DND-41 (cell line): ENCODE measurements at regions not wholly inside any gene's neighbourhood (a gene's known extent, or its start where the extent isn't known, plus 50 kb on each side); places are given as distances from the start of the nearest gene placed in this dataset.

Experiments
- ATAC-seq: fragments of 200-7000 bp; cut with Tn5 transposase; 3 replicates; pipeline ENCODE4 v1.9.1; 2021; ENCODE audit warnings: low read depth; ENCODE audit not compliant: insufficient read depth
- DNase-seq: peaks from one replicate; pipeline ENCODE4 v3.0.0-alpha.2; 2020
- H2AFZ ChIP-seq: 2 replicates; pipeline ENCODE4 v1.6.0; 2012; ENCODE audit warnings: low read depth, low read length
- H3K27ac ChIP-seq: 2 replicates; pipeline ENCODE4 v1.5.1; 2012; ENCODE audit warnings: low read length, inconsistent platforms
- H3K27me3 ChIP-seq: fragments of 200-600 bp; sonication (generic); 2 replicates; pipeline ENCODE4 v1.6.0; 2012; ENCODE audit warnings: low read length, mild to moderate bottlenecking, inconsistent platforms; ENCODE audit not compliant: insufficient read depth, poor library complexity
- H3K36me3 ChIP-seq: 2 replicates; pipeline ENCODE4 v1.5.1; 2012; ENCODE audit warnings: low read length, inconsistent platforms; ENCODE audit not compliant: insufficient read depth
- H3K4me1 ChIP-seq: 2 replicates; pipeline ENCODE4 v1.5.1; 2012; ENCODE audit warnings: mild to moderate bottlenecking, low read length; ENCODE audit not compliant: insufficient read depth
- H3K4me2 ChIP-seq: 2 replicates; pipeline ENCODE4 v1.6.0; 2012; ENCODE audit warnings: mild to moderate bottlenecking, moderate library complexity, low read length, inconsistent platforms; ENCODE audit not compliant: insufficient read depth
- H3K4me3 ChIP-seq, 2 experiments: fragments of 200-600 bp in 1 of 2; shearing (Covaris generic) in 1 of 2; 2 replicates each; pipeline ENCODE4 v1.5.1; 2012 to 2016; ENCODE audit warnings: inconsistent platforms in 2 of 2, low read length in 2 of 2, mild to moderate bottlenecking in 2 of 2, low read depth in 1 of 2, moderate library complexity in 1 of 2
- H3K79me2 ChIP-seq: 2 replicates; pipeline ENCODE4 v1.6.0; 2012; ENCODE audit warnings: low read length, inconsistent platforms; ENCODE audit not compliant: insufficient read depth
- H3K9ac ChIP-seq: 2 replicates; pipeline ENCODE4 v1.6.0; 2012; ENCODE audit warnings: low read depth, mild to moderate bottlenecking, inconsistent platforms, low read length, moderate library complexity
- H3K9me3 ChIP-seq: 2 replicates; pipeline ENCODE4 v1.5.1; 2012; ENCODE audit warnings: low read length, moderate library complexity, mild to moderate bottlenecking, inconsistent platforms; ENCODE audit not compliant: insufficient read depth, severe bottlenecking
- H4K20me1 ChIP-seq: 2 replicates; pipeline ENCODE4 v1.6.0; 2012; ENCODE audit warnings: low read length; ENCODE audit not compliant: insufficient read depth
- EZH2 ChIP-seq: IDR thresholded peaks from 3 replicates; pipeline ENCODE4 v1.6.1; 2012; ENCODE audit warnings: borderline replicate concordance, low read depth, mild to moderate bottlenecking, moderate library complexity, low read length, inconsistent platforms; ENCODE audit not compliant: severe bottlenecking
- TF ChIP-seq, protein P1 (sequence below): IDR thresholded peaks from 2 replicates; pipeline ENCODE4 v1.5.1; 2012; ENCODE audit warnings: borderline replicate concordance, low read length, moderate library complexity, mild to moderate bottlenecking; ENCODE audit not compliant: poor library complexity, severe bottlenecking; ENCODE audit errors: extremely low read depth

DNA sequence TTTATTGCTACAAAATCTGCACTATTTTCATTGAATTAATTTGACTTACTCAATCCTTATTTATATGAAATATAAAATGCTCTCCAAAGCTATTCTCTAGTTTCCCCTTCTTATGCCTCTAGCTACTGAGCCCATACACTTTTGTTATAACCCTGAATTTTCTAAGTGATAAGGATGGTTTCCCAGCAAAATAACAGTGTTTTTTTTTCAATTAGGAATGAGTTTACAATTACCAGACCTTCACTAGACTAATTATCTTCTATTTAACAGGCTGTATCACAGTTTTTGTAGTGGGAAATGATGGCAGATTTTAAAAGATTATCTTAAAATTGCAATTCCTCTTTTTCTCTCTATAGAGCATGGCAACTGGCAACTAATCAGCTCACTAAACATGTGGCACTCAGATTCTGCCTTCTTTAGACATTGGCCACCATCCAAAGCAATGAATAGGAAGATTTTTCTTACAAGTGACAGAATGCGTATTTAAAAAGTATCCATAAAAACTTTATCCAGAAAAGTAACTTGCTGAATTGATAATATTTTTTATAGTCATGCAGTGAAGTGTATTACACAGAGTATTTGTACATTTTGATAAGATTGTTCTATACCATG is 585.7 kb upstream of the ZNF608 start:
- Histone ChIP-seq H3K4me1 (no peaks in the 10 kb centered on the region), H3K36me3 (no peaks in the 10 kb centered on the region), H2AFZ (no peak overlapping the region), H3K9ac (no peak overlapping the region), H3K27ac (no peak overlapping the region), H3K79me2 (no peaks in the 10 kb centered on the region), H3K9me3 (no peaks in the 10 kb centered on the region), H3K4me3 (no peak overlapping the region), H4K20me1 (no peaks in the 10 kb centered on the region), H3K27me3 (no peaks in the 10 kb centered on the region), H3K4me2 (no peak overlapping the region)
- no peak for ATAC-seq
- TF ChIP-seq EZH2: no peak
- TF ChIP-seq, protein P1, sequence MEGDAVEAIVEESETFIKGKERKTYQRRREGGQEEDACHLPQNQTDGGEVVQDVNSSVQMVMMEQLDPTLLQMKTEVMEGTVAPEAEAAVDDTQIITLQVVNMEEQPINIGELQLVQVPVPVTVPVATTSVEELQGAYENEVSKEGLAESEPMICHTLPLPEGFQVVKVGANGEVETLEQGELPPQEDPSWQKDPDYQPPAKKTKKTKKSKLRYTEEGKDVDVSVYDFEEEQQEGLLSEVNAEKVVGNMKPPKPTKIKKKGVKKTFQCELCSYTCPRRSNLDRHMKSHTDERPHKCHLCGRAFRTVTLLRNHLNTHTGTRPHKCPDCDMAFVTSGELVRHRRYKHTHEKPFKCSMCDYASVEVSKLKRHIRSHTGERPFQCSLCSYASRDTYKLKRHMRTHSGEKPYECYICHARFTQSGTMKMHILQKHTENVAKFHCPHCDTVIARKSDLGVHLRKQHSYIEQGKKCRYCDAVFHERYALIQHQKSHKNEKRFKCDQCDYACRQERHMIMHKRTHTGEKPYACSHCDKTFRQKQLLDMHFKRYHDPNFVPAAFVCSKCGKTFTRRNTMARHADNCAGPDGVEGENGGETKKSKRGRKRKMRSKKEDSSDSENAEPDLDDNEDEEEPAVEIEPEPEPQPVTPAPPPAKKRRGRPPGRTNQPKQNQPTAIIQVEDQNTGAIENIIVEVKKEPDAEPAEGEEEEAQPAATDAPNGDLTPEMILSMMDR: no peak
- DNase-seq: no peak

DNA sequence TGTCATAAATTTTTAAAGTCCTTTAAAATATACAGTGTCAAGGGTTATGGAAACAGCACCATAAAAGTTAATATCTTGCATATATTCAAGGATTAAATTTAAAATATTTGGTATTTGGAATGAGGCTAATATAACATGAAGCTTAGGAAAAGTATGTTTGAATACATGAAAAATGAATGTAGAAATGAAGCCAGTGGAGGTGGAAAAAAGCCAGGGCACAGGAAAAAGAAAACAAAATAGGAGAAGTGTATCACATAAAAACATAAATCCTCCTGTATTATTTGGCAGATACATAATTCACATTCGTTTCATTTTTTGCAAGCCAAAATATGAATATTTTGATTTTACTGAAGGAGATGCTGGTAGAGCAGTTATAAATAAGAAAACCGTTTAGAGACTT is 587.0 kb upstream of the ZNF608 start:
- no peak for TF ChIP-seq EZH2
- TF ChIP-seq, protein P1: no peak
- H3K9me3 ChIP-seq: no peaks in the 10 kb centered on the region
- no peak overlapping the region for H3K4me3 ChIP-seq
- no peak overlapping the region for H2AFZ ChIP-seq
- no peaks in the 10 kb centered on the region for H3K27me3 ChIP-seq
- H3K9ac ChIP-seq: no peak overlapping the region
- H4K20me1 ChIP-seq: no peaks in the 10 kb centered on the region
- H3K4me1 ChIP-seq: no peaks in the 10 kb centered on the region
- no peaks in the 10 kb centered on the region for H3K79me2 ChIP-seq
- no peaks in the 10 kb centered on the region for H3K36me3 ChIP-seq
- H3K4me2 ChIP-seq: no peak overlapping the region
- H3K27ac ChIP-seq: no peak overlapping the region
- DNase-seq (no peak), ATAC-seq (no peak)

DNA sequence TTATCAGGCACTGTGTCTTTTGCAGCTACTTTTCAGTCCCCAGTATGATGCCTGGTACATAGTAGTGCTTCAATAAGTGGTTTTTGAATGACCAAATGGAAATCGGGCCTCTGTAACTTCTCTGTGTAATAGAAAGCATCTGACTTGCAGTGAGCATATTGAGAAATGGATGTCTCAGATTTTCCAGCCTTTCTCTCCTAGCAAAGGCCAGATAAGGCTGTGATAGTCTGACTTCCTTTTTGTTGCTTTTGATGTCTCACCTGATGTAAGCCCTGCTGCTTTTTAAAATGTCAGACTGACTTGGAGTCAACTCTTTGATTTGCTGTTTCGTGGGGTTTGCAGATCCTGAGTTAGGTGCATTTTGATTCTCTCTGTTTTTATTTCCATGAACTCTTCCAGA is 590.0 kb upstream of the ZNF608 start:
- no peaks in the 10 kb centered on the region for H3K36me3 ChIP-seq
- H3K4me3 ChIP-seq: no peak overlapping the region
- H2AFZ ChIP-seq: no peak overlapping the region

More for the DNA sequence above, 590.0 kb upstream of the ZNF608 start:
- H3K27ac ChIP-seq: no peak overlapping the region; the same call in 1 of the 2 replicates
- no peaks in the 10 kb centered on the region for H3K79me2 ChIP-seq
- no peaks in the 10 kb centered on the region for H3K9me3 ChIP-seq
- H3K27me3 ChIP-seq: no peaks in the 10 kb centered on the region
- H3K4me1 ChIP-seq: no peaks in the 10 kb centered on the region
- DNase-seq (no peak), ATAC-seq (no peak)
- no peaks in the 10 kb centered on the region for H4K20me1 ChIP-seq
- H3K4me2 ChIP-seq: no peak overlapping the region
- H3K9ac ChIP-seq: no peak overlapping the region
- TF ChIP-seq, protein P1: no peak
- no peak for TF ChIP-seq EZH2
